IPS DF 6.9 (cell line): ENCODE measurements at regions not wholly inside any gene's neighbourhood (a gene's known extent, or its start where the extent isn't known, plus 50 kb on each side); places are given as distances from the start of the nearest gene placed in this dataset.

Experiments
- DNase-seq: peaks from one replicate; pipeline ENCODE4 v3.0.0-alpha.2; 2013; ENCODE audit warnings: low read depth, low spot score
- H3K27ac ChIP-seq: one replicate; pipeline ENCODE4 v1.5.1; 2013; ENCODE audit warnings: low read length, control low read depth
- H3K27me3 ChIP-seq: 2 replicates; pipeline ENCODE4 v1.6.1; 2013; ENCODE audit warnings: mild to moderate bottlenecking, low read length; ENCODE audit not compliant: control insufficient read depth, insufficient read depth
- H3K36me3 ChIP-seq: 2 replicates; pipeline ENCODE4 v1.6.1; 2013; ENCODE audit warnings: low read length; ENCODE audit not compliant: control insufficient read depth, insufficient read depth
- H3K4me1 ChIP-seq: 2 replicates; pipeline ENCODE4 v1.6.1; 2013; ENCODE audit warnings: low read length; ENCODE audit not compliant: control insufficient read depth, insufficient read depth
- H3K4me3 ChIP-seq: 2 replicates; pipeline ENCODE4 v1.5.1; 2013; ENCODE audit warnings: mild to moderate bottlenecking, low read length
- H3K9me3 ChIP-seq: 2 replicates; pipeline ENCODE4 v1.6.1; 2013; ENCODE audit warnings: low read length, inconsistent platforms; ENCODE audit not compliant: control insufficient read depth, insufficient read depth
- WGBS: extraction: QIAGEN DNeasy Blood & Tissue Kit; methylation state at CpG from one replicate; pipeline ENCODE4 v1.1.7; 2013; ENCODE audit warnings: mixed read lengths, missing lambda C conversion rate; ENCODE audit not compliant: insufficient read length, insufficient coverage; 5-methylcytosine and 5-hydroxymethylcytosine counted together

DNA sequence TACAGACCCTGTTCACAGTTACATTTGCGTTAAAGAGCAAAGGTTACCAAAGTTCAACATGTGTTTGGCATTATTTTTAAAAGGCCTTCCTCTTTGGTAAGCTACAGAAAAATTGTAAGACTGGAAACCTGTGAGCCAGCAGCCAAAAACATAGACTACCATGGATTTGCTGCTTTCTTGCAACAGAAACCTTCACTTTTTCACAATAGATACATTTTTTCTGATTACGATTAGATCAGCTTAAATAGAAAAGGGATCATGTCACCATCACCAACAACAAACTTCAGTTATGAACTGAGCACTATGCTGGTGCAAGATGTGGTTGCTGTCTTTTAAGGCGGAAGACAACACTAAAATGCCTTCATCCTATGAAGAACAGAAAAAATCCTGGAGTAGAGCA lies 112.3 kb upstream of the MARCKS start:
- H3K36me3 ChIP-seq, result no peaks in the 10 kb centered on the region
- H3K4me1 ChIP-seq, result no peaks in the 10 kb centered on the region
- no peak for DNase-seq
- no peaks in the 10 kb centered on the region for H3K27me3 ChIP-seq
- H3K27ac ChIP-seq, result no peak overlapping the region
- WGBS, result no CpG with 5 or more reads among the region's 3 CpGs
- H3K4me3 ChIP-seq, result no peak overlapping the region
- H3K9me3 ChIP-seq, result no peaks in the 10 kb centered on the region

DNA sequence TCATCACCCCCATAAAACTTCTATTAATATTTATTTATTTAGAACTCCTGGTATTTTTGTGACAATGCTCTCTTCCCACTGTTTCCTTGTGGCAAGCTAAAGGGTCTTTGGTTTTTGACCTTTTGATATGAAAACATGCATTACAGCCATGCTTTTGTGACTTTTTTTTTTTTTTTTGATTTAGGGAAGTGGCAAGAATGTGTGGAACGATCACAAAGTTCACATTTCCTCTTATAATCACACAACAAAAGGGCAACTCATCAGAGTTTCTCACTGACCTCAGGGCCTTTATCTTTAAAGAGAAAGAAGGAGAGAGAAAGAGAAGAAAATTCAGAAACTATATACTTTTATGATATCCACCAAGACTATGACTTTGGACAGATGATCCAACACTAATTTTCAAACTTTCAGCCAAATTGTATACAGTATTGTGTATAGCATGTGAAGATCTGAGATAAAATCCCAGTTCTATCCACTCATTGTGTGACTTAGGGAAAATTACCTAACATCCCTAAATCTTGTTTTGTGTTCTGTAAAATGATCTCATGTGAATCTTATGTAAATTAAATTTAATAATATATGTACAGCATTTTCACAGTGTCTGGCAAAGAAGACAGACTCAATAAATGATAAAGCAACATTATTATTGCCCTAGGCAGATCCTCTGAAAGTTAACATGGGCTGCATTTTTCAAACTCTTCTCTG lies 106.8 kb upstream of the MARCKS start:
- H3K4me1 ChIP-seq, result no peaks in the 10 kb centered on the region
- no peaks in the 10 kb centered on the region for H3K9me3 ChIP-seq
- H3K27me3 ChIP-seq, result no peaks in the 10 kb centered on the region
- no peaks in the 10 kb centered on the region for H3K36me3 ChIP-seq
- no peak for DNase-seq
- no peak overlapping the region for H3K4me3 ChIP-seq
- no CpG with 5 or more reads among the region's 1 CpG for WGBS
- H3K27ac ChIP-seq, result no peak overlapping the region

GRCh38 chr6:113754291-113754690 lies 102.9 kb upstream of the MARCKS start:
- no peaks in the 10 kb centered on the region for H3K9me3 ChIP-seq
- no peaks in the 10 kb centered on the region for H3K36me3 ChIP-seq
- no peak overlapping the region for H3K4me3 ChIP-seq
- WGBS, result no CpG with 5 or more reads among the region's 1 CpG
- no peak overlapping the region for H3K27ac ChIP-seq
- H3K4me1 ChIP-seq, result no peaks in the 10 kb centered on the region
- H3K27me3 ChIP-seq, result no peaks in the 10 kb centered on the region
- DNase-seq, result no peak

- Histone ChIP-seq H3K4me1 (no peaks in the 10 kb centered on the region), H3K27me3 (no peaks in the 10 kb centered on the region), H3K9me3 (no peaks in the 10 kb centered on the region), H3K4me3 (no peak overlapping the region), H3K36me3 (no peaks in the 10 kb centered on the region), H3K27ac (no peak overlapping the region)
- DNase-seq, result no peak
- no CpG with 5 or more reads among the region's 4 CpGs for WGBS
Measured at GRCh38 chr6:113755449-113756289, 101.5 kb upstream of the MARCKS start.

GRCh38 chr6:113756290-113756665 lies 100.9 kb upstream of the MARCKS start:
- DNase-seq, result no peak
- no peaks in the 10 kb centered on the region for H3K9me3 ChIP-seq
- no CpG with 5 or more reads among the region's 2 CpGs for WGBS
- H3K36me3 ChIP-seq, result no peaks in the 10 kb centered on the region
- no peaks in the 10 kb centered on the region for H3K27me3 ChIP-seq
- no peaks in the 10 kb centered on the region for H3K4me1 ChIP-seq
- no peak overlapping the region for H3K4me3 ChIP-seq
- H3K27ac ChIP-seq, result no peak overlapping the region

- Histone ChIP-seq H3K27ac (no peak overlapping the region), H3K9me3 (no peaks in the 10 kb centered on the region), H3K4me1 (no peaks in the 10 kb centered on the region), H3K27me3 (no peaks in the 10 kb centered on the region), H3K36me3 (no peaks in the 10 kb centered on the region), H3K4me3 (no peak overlapping the region)
- no CpG with 5 or more reads among the region's 7 CpGs for WGBS
- no peak for DNase-seq
Measured at GRCh38 chr6:113758214-113758613, 98.9 kb upstream of the MARCKS start.

- no peaks in the 10 kb centered on the region for H3K4me1 ChIP-seq
- H3K9me3 ChIP-seq, result no peaks in the 10 kb centered on the region
- no peak overlapping the region for H3K27ac ChIP-seq
- no peak overlapping the region for H3K4me3 ChIP-seq
- no CpG with 5 or more reads among the region's 1 CpG for WGBS
- no peaks in the 10 kb centered on the region for H3K27me3 ChIP-seq
- DNase-seq, result no peak
- H3K36me3 ChIP-seq, result no peaks in the 10 kb centered on the region
Measured at GRCh38 chr6:113758826-113759574, 98.1 kb upstream of the MARCKS start.

DNA sequence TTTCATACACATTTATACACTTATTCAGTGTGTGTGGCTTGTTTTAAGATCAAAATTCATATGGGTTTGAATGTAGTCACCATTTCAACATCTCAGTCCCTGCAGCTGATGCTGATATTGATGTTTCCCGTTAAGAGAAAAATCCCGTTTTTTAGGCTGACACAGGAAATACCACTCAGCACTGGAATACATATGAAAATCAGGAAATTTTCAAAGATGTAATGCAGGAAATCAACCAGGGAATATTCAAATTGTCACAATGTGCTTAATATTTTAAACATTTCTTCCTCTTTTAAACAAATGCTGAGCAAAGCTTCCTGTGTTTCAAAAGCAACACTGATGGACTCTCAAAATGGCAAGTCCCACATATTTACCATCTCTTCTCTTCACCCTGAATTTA lies 94.5 kb upstream of the MARCKS start:
- H3K36me3 ChIP-seq, result no peaks in the 10 kb centered on the region
- no peaks in the 10 kb centered on the region for H3K4me1 ChIP-seq
- no peak overlapping the region for H3K27ac ChIP-seq
- WGBS, result no CpG with 5 or more reads among the region's 2 CpGs
- H3K4me3 ChIP-seq, result no peak overlapping the region
- no peaks in the 10 kb centered on the region for H3K27me3 ChIP-seq
- no peak for DNase-seq
- no peaks in the 10 kb centered on the region for H3K9me3 ChIP-seq

DNA sequence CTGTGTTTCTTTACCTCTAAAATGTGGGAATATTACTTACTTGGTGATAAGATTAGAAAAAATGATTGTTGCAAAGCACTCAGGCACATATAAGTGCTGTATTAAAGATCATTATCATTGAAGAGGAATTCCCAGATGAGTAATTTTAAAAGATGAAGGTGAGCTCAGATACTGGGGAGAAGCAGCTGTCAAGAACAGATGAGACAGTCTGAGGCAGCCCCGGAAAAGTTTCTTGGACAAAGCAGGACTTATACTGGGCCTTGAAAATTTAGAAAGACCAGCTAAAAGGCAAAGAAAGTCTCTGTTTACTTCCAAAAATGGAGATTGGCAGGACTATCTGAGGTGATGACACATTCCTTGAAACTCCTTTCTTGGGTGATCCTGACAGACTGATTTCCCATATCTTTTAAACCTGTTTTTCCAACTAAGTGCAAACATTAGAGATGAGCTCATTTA lies 93.8 kb upstream of the MARCKS start:
- no peaks in the 10 kb centered on the region for H3K9me3 ChIP-seq
- DNase-seq, result no peak
- H3K4me3 ChIP-seq, result no peak overlapping the region
- H3K36me3 ChIP-seq, result no peaks in the 10 kb centered on the region
- no peaks in the 10 kb centered on the region for H3K27me3 ChIP-seq
- H3K27ac ChIP-seq, result no peak overlapping the region
- no CpG with 5 or more reads among the region's 1 CpG for WGBS
- H3K4me1 ChIP-seq, result no peaks in the 10 kb centered on the region

GRCh38 chr6:113763876-113764275 lies 93.3 kb upstream of the MARCKS start:
- Histone ChIP-seq H3K4me1 (no peaks in the 10 kb centered on the region), H3K27ac (no peak overlapping the region), H3K36me3 (no peaks in the 10 kb centered on the region), H3K9me3 (no peaks in the 10 kb centered on the region), H3K4me3 (no peak overlapping the region), H3K27me3 (no peaks in the 10 kb centered on the region)
- WGBS, result no CpG with 5 or more reads among the region's 2 CpGs
- DNase-seq, result no peak
